IPS DF 4.7 (cell line): ENCODE measurements at regions not wholly inside any gene's neighbourhood (a gene's known extent, or its start where the extent isn't known, plus 50 kb on each side); places are given as distances from the start of the nearest gene placed in this dataset.
"Not testable (repeated sequence)": the region's sequence is repeated elsewhere in the genome, so short reads cannot be mapped to it uniquely, and the experiment has no call there.

Source experiments
- DNase-seq: peaks from one replicate; pipeline ENCODE4 v3.0.0-alpha.2; 2013; ENCODE audit warnings: low spot score; ENCODE audit errors: extremely low read depth

DNA sequence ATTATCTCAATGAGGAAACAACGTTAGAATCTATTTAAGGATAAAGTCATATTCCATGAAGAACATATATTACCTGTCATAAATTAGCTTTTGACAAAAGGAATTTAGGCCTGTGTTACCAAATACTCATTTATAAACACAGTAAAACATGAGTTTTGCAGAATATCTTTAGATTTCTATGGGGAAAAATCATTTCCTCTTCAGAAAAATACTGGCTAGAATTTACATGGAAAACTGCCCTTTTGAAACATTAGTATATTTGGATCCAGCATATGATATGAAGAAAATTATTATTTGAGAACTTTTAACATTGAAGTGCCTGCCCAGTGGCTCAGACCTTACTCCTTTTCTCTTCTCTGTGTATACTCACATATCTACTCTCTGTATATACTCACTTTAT is 131.4 kb upstream of the NEIL3 start:
- DNase-seq: no peak

DNA sequence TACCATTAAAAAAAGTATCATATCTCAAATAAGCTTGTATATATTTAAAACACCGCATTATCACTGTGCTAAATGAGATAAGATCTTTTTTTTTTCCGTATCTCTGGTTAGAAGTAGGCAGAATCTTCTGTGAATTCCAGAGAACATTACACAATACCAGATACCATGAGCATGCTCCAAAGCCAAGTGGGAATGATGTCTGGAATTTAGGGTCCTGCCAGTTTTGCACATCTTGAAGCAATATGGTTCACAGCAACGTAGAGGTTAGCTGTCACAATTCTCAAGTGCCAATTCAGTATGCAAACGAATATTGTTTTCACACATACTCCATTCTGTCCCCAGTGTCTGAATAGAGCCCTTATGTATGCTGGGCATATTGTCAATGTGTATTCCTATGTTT is 127.5 kb upstream of the NEIL3 start:
- DNase-seq: no peak

DNA sequence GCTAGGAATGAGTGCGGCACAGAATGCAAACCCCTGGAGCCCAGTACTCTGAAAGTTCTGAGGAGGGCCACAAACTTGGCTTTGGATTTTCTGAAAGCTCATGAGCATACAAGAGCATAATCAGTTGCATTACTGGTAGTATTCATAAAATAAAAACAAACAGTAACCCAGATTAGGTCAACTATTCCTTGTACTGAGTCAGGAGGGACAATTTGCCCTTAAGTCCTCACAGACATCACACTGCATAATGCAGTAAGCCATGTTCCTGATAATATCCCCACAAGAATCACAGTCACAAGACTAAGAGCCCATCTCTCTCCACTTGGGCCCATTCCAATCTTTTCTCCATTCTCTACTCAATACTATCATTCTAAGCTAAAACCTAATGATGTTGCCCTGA is 126.9 kb upstream of the NEIL3 start:
- DNase-seq: no peak

DNA sequence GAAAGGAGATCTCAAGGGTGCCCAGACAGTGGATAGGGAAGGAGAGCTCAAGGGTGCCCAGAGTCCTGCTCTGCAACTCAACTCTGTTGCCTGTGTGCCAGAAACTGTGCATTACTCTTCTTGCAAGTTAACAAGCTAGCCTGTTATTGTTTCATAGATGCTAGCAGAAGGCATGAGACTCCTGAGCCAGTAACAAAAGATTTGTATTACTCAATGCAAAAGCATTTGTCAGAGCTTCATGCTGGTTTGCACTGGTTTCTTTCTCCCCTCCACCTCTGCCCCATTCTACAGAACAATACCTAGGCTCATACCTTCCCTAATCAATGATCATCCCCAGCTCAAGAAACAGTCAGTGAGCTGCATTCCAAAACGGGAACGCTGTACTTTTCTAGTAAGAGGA is 124.5 kb upstream of the NEIL3 start:
- no peak for DNase-seq

DNA sequence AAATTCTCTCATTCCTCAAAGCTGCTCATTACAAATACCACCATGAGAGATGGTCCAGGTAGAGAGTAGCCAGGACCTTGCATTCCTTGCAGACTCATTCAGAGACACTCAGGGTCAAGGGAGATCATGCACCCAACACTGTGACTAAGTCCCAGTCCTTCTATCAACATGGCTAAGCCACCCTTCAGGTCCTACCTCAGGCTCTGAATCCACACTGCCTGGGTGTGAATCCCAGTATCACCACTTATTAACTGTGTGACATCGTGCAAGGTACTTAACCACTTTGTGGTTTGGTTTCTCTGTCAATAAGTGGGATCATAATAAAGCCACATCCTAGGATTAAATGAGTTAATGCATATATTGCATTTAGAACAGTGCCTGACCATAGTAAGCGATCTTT is 124.1 kb upstream of the NEIL3 start:
- no peak for DNase-seq

DNA sequence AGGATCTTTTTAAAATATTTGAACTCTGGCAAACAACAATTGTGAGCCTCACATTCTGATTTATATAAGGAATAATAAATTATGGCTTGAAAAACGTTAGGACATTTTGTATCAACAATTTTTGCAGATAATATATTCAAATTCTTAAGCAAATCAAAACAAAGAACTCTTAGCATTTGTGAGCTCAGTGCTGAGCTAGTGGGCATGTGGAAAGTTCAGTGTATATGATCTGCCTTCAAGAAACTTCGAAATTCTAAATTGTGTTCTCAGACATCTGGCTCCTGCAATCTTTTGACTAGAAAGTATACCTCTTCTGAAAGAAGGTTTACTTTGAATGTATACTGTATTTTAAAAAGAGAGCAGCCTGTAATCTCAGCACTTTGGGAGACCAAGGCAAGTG is 122.3 kb upstream of the NEIL3 start:
- no peak for DNase-seq

DNA sequence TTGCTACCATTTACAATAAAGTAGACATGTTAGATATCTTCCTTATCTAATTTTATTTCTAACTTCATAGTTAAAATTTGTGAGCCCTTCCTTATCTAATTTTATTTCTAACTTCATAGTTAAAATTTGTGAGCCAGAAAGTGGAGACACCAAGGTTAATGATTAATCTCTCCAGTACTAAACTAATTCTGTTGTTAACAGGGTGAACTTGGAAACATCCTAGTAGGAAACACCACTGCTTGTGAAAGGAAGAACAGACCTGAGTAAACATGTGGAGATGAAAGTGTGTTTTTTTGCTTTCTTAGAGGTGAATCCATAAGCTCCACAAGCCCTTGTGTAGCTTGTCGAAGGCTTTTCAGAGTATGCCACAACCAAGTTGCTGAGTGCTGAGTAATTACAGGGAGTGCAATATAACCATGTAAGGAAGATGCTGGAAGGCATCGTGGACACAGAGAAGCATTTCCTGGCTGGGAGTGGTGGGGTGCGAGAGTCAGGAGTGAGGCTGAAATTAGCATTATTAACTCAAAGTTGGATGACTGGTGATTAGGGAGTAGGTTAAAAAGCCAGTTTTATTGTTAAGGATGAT is 118.6 kb upstream of the NEIL3 start:
- DNase-seq: no peak

DNA sequence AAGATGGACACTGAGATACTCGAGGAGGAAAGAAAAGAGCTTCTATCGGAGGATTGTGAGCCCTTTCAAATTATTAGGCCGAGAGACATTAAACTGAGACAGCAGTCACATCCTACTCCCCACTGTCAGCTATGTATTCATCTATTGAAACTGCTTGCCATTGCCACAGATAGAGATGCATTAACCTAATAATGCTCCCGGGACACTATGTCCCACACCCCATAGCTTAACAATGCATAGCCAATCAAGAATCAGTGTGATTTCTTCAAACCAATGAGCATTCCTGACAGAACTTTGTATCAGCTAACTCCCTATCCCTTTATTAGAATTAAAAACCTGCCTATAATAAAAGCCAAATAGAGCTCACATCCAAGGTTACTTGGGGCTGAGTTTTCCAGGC is 118.1 kb upstream of the NEIL3 start:
- DNase-seq: no peak

DNA sequence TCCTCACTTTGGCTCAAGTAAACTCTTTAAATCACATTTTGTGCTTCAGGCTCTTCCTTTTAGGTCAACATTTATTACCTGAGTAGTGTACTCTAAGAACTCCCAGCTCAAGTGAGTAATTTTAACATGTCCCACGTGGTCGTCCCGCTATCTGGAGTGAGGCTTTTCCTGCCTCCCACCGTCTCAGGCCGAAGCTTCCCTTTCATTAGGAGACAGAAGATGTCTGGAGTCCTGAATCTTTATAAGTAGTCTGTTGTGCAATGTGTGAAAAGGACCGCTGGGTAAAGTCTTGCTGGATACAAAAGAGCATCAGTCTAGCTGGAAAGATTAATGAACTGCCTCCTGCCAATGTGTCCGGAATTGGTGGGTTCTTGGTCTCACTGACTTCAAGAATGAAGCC is 117.7 kb upstream of the NEIL3 start:
- DNase-seq: no peak

DNA sequence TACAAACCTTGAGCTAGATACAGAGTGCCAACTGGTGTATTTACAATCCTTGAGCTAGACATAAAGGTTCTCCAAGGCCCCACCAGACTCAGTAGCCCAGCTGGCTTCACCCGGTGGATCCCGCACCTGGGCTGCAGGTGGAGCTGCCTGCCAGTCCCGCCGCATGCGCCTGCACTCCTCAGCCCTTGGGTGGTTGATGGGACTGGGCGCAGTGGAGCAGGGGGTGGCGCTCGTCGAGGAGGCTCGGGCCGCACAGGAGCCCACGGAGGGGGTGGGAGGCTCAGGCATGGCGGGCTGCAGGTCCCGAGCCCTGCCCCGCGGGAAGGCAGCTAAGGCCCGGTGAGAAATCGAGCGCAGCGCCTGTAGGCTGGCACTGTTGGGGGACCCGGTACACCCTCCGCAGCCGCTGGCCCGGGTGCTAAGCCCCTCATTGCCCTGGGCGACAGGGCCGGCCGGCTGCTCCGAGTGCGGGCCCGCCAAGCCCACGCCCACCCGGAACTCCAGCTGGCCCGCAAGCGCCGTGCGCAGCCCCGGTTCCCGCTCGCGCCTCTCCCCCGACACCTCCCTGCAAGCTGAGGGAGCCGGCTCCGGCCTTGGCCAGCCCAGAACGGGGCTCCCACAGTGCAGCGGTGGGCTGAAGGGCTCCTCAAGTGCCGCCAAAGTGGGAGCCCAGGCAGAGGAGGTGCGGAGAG is 116.5 kb upstream of the NEIL3 start:
- not testable (repeated sequence) for DNase-seq

DNA sequence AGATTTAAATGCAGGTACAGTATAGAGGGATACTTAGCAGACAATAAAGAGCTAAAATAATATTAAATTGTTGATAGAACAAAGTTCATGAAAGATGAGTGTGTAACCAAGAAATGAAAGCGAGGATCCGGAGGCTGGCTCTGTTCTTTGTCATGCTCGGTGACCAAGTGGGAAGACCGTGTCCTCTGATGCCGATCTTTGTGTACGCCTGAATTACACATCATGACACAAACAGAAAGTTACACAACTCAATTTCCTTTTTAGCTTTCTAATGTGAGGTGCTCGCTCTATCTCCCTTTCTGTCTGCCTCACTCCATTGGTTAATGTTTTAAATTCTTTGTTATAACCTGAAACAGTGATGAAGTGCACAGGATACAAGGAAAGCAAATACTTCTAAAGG is 114.8 kb upstream of the NEIL3 start:
- DNase-seq: no peak

DNA sequence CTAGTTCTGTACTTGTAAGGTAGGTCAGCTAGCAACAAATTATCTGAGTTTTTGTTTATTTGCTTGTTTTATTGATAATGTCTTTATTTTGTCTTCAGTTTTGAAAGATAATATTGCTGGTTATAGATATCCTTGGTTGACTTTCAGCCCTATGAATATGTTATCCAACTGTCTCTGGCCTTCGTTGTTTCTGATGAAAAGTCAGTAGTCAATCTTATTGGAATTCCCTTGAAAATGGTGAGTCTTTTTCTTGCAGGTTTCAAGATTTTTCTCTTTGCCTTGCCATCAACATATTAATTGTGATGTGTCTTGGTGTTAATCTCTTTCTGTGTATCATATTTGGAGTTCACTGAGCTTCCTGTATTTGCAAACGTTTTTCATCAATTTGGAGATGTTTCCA is 113.1 kb upstream of the NEIL3 start:
- no peak for DNase-seq

DNA sequence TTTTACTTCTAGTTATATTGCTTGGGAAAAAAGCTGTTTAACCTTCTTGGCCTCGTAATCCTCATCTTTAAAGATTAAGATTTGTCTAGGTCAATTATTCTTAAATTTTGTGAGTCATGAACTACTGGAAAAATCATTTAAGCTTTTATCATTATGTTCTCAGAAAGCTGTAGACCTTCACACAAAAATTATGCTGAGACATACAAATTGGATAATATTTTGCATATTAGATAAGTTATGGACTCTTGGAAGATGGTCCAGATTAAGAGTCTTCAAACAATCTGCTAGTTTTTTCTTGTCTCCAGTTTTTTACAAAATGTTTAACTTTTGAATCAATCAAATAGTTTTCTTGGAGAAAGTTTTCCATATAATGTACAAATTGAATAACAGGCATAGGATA is 108.1 kb upstream of the NEIL3 start:
- DNase-seq: no peak

DNA sequence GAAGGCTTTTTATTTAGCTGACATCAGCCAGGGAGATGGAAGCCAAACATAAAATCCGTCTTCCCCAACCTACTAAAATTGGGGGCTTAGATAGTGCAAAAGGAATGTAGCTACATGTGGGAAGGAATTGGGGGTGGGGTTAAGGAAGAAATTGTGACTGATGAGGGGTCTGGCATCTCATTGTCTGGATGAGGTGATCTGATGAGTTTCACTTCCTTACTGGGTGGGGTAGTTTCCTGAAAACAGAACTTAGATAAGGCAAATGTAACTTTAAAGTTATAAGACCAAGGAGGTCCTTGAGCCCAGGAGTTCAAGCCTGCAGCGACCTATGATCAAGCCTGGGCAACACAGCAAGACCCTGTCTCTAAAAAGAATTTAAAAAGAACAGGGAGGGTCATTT is 105.5 kb upstream of the NEIL3 start:
- no peak for DNase-seq

DNA sequence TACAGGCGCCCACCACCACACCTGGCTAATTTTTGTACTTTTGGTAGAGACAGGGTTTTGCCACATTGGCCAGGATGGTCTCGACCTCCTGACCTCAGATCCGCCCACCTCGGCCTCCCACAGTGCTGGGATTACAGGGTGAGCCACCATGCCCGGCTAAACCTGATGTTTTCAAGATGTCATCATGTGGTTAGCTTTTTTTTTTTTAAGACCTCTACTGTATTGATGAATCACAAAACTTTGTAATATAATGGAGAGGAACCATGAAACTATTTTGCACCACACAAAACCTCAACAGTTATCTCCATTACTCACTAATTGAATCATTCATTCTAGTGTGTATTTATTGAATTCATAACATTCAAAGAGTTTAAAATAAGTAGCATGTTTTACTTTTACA is 94.7 kb upstream of the NEIL3 start:
- DNase-seq: no peak

DNA sequence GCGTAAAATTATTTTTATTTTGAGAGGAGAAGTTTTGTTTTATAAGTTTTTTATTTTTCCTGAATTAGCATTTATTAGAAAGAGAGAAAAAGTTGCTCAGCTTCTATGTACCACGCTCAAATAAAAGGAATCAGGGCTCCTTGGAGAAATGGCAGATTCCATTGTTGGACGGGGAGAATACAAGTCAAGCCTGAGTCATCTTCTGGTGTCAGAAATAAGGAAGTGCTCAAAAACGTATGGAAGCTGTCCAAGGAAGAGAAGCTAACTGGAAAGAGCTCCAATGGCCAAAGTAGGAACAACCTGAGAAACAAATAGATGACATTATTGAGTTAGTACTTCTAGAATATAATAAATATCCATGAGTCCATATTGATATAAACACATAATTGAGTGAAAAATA is 89.3 kb upstream of the NEIL3 start:
- DNase-seq: no peak

DNA sequence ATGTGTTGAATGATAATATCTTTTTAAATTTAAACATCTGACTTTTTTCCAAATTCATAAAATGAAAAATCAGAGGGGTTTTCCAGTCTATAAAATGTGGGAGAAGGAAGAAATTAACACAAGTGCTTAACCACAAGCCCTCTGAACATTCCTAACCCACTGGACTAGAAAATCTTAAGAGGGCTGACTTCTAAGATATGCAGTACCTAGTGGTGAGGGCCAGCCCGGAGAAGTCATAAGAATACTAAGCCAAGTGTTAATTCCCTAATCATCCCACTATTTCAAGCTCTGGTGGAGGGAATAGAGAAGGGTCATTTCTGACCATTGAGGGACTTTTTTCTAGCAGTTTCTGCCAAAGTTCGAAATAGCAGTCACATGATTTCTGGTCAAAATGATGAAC is 86.9 kb upstream of the NEIL3 start:
- no peak for DNase-seq

DNA sequence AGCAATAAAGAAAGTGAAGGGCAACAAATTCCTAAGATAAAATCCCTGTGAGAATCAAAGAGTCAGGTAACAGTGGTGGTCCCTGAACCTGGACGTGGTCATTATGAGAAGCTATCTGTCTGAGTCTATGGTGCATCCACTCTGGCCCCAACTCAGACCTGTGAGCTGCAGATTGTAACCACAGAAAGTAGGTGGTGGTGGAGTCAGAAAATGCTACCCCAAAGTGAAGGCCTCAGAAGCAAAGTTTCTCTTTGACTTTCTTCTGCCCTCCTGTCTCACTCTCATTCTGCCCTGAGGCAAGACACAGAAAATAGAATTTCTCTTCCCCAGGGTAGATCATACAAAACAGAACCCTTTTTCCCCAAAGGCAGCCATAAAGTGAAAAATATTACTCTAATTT is 84.1 kb upstream of the NEIL3 start:
- DNase-seq: no peak

DNA sequence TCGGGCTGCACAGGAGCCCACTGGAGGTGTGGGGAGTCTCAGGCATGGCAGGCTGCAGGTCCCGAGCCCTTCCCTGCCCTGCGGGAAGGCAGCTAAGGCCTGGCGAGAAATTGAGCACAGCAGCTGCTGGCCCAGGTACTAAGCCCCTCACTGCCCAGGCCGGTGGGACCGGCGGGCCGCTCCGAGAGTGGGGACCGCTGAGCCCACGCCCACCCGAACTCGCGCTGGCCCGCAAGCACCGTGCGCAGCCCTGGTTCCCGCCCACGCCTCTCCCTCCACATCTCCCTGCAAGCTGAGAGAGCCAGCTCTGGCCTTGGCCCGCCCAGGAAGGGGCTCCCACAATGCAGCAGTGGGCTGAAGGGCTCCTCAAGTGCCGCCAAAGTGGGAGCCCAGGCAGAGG is 82.0 kb upstream of the NEIL3 start:
- no peak for DNase-seq

DNA sequence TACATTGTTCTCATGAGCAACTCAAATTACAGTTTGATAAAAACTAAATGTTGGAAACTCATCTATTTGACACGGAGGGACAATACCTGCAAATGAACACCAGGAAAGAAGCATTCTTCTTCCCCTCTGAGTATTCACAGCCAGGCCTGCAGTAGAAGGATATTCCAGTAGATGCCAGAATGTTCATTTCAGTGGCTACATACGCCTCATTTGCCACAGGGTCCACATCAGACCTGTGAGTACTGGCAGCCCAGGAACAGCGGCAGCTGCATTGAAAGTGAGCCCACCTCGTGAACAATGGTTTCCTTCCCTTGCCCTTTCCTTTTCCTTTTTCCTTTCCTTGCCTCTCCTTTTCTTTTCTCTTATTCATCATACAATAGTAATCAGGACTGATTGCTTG is 81.1 kb upstream of the NEIL3 start:
- DNase-seq: no peak

DNA sequence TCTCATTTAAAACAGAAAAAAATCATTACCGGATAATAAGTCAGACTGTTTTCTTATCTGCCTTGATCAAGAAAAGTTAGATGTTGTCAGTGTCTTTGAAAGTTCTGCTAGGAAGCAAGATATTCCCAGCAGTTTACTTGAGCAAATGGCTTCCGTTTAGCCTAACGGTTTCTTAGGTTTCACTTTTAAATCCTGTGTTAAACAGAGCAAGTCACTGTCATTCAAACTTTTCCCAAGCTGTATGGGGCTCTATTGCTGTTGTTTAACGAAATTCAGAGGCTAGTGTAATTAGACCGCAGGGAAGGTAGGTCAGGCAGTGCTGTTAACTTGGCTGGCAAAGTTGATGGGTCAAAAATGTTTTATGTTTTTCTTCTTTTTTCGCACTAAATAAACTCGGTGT is 80.3 kb upstream of the NEIL3 start:
- no peak for DNase-seq

DNA sequence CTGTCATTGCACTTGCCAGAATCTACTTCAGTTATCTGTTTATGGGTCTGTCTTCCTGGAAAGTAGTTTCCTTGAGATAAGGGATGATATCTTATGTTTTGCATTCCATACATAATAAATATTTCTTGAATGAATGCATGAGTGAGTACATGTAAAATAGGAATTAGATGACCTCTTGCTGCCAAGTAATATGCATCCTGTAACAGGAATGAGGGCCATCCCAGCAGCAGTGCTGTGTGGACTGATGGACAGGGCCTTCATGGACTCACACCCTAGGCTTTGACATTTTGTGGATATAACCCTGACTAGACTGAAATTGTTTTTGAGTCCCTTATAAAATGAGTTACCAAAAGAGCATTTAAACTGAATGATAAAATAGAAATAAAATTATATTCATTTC is 77.2 kb upstream of the NEIL3 start:
- DNase-seq: no peak

DNA sequence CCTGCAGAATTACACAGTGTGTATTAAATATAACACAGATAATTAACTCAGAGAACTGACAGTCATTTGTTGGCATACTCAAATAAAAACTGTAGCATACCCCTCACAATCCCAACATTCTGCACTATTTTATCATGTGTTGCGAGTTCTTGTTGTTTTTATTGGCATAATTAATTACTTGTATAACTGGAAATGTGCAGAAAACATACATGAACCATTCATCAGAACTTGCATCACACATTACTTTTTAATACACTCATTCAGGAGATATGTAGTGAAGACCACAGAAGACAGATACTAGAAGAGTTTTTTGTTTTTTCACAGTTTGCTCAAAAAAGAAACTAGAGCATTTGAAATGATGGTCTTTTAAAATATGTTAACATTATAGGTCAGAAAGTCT is 74.6 kb upstream of the NEIL3 start:
- DNase-seq: no peak

DNA sequence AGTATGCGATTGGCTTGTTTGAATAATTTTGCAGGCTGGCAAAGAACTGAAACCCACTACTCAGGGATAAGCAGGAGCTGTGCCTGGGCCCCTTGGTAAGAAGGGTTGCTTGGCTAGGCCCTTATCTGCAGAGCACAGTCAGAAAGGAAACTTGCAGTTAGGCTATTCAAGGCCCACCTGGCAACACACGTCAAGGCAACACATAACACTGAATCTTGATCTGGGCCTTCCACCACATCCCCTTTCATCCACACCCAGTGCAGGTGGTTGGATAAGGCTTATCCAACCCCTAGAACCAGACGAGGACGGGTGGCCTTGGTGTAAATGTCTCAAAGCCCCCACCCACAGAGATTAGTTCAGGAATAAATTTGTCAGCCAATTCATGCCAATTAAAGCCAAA is 72.8 kb upstream of the NEIL3 start:
- no peak for DNase-seq
